DOHH2 (cell line): ENCODE measurements at regions not wholly inside any gene's neighbourhood (a gene's known extent, or its start where the extent isn't known, plus 50 kb on each side); places are given as distances from the start of the nearest gene placed in this dataset.

Experiments used
- H3F3A ChIP-seq: fragments of 200-600 bp; sonication (generic), shearing (Covaris generic); 2 replicates; pipeline ENCODE4 v1.6.0; 2016; ENCODE audit warnings: antibody characterized with exemption, mild to moderate bottlenecking; ENCODE audit not compliant: control insufficient read depth, insufficient read depth
- H3K27ac ChIP-seq: fragments of 200-600 bp; sonication (generic); 2 replicates; pipeline ENCODE4 v1.5.1; 2014; ENCODE audit warnings: low read depth, mild to moderate bottlenecking, low read length, moderate library complexity
- H3K27me3 ChIP-seq: fragments of 200-600 bp; sonication (generic); 2 replicates; pipeline ENCODE4 v1.6.1; 2014; ENCODE audit warnings: mild to moderate bottlenecking, low read length, mixed read lengths; ENCODE audit not compliant: control insufficient read depth
- H3K36me3 ChIP-seq: fragments of 200-600 bp; sonication (generic); 2 replicates; pipeline ENCODE4 v1.6.1; 2014; ENCODE audit warnings: mild to moderate bottlenecking, low read length, moderate library complexity, mixed read lengths; ENCODE audit not compliant: control insufficient read depth
- H3K4me1 ChIP-seq: fragments of 200-600 bp; sonication (generic); 2 replicates; pipeline ENCODE4 v1.6.1; 2014; ENCODE audit warnings: mild to moderate bottlenecking, low read length, mixed read lengths; ENCODE audit not compliant: control insufficient read depth
- H3K4me2 ChIP-seq: fragments of 200-600 bp; sonication (generic); 2 replicates; pipeline ENCODE4 v1.6.0; 2014; ENCODE audit warnings: mild to moderate bottlenecking, low read length, moderate library complexity
- H3K4me3 ChIP-seq: fragments of 200-600 bp; sonication (generic); 2 replicates; pipeline ENCODE4 v1.5.1; 2014; ENCODE audit warnings: mild to moderate bottlenecking, low read length, mixed read lengths
- H3K79me2 ChIP-seq: fragments of 200-600 bp; sonication (generic); 2 replicates; pipeline ENCODE4 v1.6.1; 2014; ENCODE audit warnings: mild to moderate bottlenecking, low read length, mixed read lengths; ENCODE audit not compliant: control insufficient read depth
- H3K9me2 ChIP-seq: fragments of 200-600 bp; sonication (generic); replicated peaks from 2 replicates; pipeline ENCODE4 v1.6.1; 2014; ENCODE audit warnings: mild to moderate bottlenecking, low read length, mixed read lengths; ENCODE audit not compliant: control insufficient read depth
- H3K9me3 ChIP-seq: fragments of 200-600 bp; sonication (generic); 2 replicates; pipeline ENCODE4 v1.6.1; 2014; ENCODE audit warnings: antibody characterized with exemption, low read length, mixed read lengths; ENCODE audit not compliant: control insufficient read depth, insufficient read depth
- H4K20me1 ChIP-seq: fragments of 200-600 bp; sonication (generic); 2 replicates; pipeline ENCODE4 v1.6.0; 2014; ENCODE audit warnings: low read depth, mild to moderate bottlenecking, antibody characterized with exemption, low read length, moderate library complexity; ENCODE audit not compliant: control insufficient read depth, insufficient read depth
- CTCF ChIP-seq: fragments of 200-600 bp; sonication (generic); IDR thresholded peaks from one replicate; pipeline ENCODE4 v1.5.1; 2014; ENCODE audit warnings: antibody characterized with exemption, mild to moderate bottlenecking, low read depth, low read length; ENCODE audit not compliant: poor library complexity, severe bottlenecking
- EZH2phosphoT487 ChIP-seq: fragments of 200-600 bp; sonication (generic); IDR thresholded peaks from 2 replicates; pipeline ENCODE4 v1.6.1; 2017; ENCODE audit warnings: borderline replicate concordance, mild to moderate bottlenecking, antibody characterized with exemption, low read length, moderate library complexity, mixed read lengths

- Histone ChIP-seq H3K9me2 (no peaks in the 10 kb centered on the region), H3K9me3 (no peaks in the 10 kb centered on the region), H3K4me2 (no peak overlapping the region), H3K27me3 (no peaks in the 10 kb centered on the region), H4K20me1 (no peaks in the 10 kb centered on the region), H3K27ac (no peak overlapping the region), H3F3A (no peaks in the 10 kb centered on the region), H3K4me1 (no peaks in the 10 kb centered on the region), H3K79me2 (no peaks in the 10 kb centered on the region), H3K36me3 (no peaks in the 10 kb centered on the region), H3K4me3 (no peak overlapping the region)
- no peak for TF ChIP-seq EZH2phosphoT487
- no peak for TF ChIP-seq CTCF
Measured at GRCh38 chr6:148291876-148292275, 50.8 kb upstream of the SASH1 start.
